Caki2 (cell line): ENCODE measurements at regions not wholly inside any gene's neighbourhood (a gene's known extent, or its start where the extent isn't known, plus 50 kb on each side); places are given as distances from the start of the nearest gene placed in this dataset.
A peak's percentile ranks its signal among the peaks of the same experiment; 100 is the strongest.

Experiments used
- DNase-seq: peaks from one replicate; pipeline ENCODE4 v3.0.0-alpha.2; 2015; ENCODE audit warnings: low read depth
- in situ Hi-C: cut with HindIII; loops from 2 replicates; pipeline ENCODE4 v1.10.0; 2016; ENCODE audit warnings: low sequenced_read_pairs, low pct_unique_long_range_greater_than_20kb, mixed read lengths

GRCh38 chr1:219385787-219386427, 212.2 kb downstream of the LYPLAL1 start:
- in situ Hi-C loops, result no loop called here
- DNase-seq, result peak; percentile 45

DNA sequence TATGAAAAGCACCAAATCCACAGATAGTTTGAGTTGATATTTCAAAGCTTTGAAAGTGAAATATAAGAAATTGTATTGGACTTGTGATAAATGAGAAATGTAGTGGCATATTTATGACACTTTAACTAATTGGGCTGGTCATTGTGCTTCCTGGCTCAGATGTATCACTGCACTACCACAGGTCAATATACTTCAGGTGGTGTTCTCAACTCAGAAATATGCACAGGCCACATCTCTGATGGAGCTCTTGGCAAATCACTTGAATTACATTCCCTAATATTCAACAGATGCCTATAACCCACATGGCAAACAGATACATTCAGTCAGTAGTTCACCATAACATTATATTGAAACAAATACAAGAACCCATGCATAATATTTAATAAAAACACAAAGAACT, 209.6 kb downstream of the LYPLAL1 start:
- no peak for DNase-seq

DNA sequence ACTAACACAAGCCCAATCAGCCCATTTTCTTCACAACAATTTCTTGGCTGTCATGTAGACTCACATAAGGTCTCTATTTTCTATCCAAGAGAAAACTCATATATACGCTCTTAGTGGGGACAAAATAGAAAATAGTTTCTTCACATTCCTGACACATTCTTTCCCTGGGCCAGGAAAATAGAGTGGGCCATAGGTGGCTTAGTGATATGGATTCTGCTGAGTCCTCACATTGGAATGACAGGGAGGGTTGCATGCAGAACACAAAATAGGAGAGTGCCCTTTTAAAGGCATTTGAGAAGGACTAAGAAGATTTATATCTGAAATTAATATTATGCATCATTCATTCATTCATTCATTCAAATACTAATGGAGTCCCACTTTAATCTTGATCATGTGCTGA, 207.7 kb downstream of the LYPLAL1 start:
- in situ Hi-C loops, result no loop called here
- no peak for DNase-seq

More for the DNA sequence above, 209.6 kb downstream of the LYPLAL1 start:
- in situ Hi-C loops, result no loop called here

DNA sequence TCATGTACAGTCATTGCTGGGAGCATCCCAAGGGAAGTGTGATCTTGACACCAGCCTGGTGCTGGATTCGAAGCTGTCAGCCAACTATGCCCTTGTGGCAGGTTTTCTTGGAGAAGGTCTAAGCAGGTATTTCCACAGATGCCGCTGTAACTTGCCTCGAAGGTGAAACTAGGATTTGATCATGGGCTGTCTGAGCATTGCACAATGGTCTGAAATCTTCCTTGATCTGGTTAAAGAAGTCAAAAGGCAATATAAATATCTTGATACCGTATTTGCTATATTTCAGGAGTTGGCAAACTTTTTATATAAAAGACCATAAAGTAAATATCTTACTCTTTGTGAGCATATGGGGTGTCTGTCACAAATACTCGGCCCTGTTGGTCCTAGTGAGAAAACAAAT, 206.8 kb downstream of the LYPLAL1 start:
- DNase-seq, result no peak
- in situ Hi-C loops, result no loop called here

DNA sequence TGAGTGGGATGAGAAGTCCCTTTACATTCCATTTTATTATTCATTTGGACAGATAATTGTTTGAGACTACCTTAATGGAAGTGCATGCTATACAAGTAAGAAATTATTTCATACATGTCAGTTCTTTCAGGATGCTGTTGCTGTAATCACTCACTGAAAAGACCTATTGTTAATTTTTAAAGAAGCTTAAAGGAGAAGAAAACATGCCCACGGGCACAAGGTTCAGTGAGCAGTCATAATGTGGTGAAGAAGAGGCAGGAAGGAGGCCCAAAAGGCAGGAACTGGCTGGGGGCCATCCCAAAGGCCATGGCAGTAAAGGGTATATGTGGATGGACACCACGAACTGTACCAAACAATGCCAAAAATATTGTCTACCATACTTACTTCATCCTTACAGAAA, 206.0 kb downstream of the LYPLAL1 start:
- in situ Hi-C loops, result no loop called here
- no peak for DNase-seq

DNA sequence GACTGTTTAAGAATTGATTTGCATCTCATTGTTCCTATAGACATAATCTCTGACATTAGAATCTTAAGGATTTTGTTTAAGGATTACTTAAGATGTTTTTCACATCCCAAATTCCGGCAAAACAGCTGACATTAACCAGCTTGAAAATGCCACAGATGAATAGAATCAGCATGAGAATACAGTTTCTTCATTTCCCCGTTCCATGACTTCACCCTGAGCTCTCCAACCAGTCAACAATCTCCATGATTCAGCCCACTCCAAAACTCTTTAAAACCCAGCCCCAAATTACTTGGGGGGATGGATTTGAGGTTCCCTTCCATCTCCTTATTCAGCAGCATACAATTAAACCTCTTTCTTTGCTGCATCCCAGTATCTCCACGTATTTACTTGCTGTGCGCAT, 201.0 kb downstream of the LYPLAL1 start:
- in situ Hi-C loops, result no loop called here
- no peak for DNase-seq

DNA sequence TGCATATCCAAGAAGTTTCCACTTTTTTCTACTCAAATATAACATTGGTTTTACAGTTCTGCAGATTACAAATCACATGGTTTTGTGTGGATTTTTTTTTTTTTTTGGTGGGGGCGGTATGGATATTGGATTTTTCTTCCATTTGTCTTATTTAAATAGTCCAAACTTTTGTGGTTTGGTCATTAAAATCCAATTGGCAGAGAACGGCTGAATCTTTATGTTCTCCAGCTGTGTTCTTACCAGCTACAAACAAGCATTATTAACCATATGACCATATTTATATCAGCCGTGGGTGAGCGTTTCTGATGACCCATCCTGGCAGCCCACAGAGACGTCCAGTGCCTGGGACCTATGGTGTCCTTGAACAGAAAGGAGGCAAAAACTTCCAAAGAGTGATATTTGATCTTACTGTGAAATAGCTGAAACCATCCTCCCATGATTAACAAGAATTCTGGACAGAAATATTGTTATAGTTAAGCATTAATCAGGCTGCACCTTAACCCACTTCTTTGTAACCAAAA, 200.4 kb downstream of the LYPLAL1 start:
- no peak for DNase-seq
- in situ Hi-C loops, result no loop called here

- DNase-seq, result no peak
- in situ Hi-C loops, result no loop called here
These were observed 199.9 kb downstream of the LYPLAL1 start for GRCh38 chr1:219373616-219373935.

DNA sequence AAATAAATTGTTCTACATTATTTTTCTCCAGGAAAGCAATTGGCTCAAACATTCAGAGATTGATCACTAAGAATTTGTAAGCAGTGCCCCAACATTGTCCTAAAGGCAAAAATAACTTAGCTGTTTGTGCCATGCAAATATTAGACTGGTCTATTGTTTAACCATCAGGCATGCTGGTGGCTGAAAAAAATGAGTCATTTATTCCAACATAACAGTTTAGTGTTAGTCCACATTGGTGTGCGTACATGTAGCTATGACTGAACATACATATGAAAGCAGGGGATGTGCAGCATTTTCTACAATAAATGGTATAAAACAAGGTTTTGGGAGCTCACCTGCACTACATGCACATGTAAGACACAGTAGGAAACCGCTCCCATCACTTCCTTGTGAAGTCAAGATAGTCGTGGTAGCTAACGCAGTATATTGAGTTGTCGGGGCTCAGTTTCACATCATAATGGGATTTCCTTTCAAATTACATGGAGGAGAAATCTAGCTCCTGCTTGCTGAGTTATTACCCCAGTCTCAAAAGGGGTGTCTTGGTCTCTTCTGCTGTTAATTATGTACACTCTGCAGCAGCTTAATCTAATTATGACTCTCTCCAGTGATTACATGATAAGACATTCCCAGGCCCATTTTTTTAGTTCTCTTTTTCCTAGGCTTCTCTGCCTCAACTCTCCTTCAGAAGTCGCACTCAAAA, 199.4 kb downstream of the LYPLAL1 start:
- no peak for DNase-seq
- in situ Hi-C loops, result no loop called here

GRCh38 chr1:219371471-219371870, 197.8 kb downstream of the LYPLAL1 start:
- DNase-seq, result no peak
- in situ Hi-C loops, result no loop called here

GRCh38 chr1:219367496-219367895, 193.8 kb downstream of the LYPLAL1 start:
- in situ Hi-C loops, result no loop called here
- DNase-seq, result no peak

DNA sequence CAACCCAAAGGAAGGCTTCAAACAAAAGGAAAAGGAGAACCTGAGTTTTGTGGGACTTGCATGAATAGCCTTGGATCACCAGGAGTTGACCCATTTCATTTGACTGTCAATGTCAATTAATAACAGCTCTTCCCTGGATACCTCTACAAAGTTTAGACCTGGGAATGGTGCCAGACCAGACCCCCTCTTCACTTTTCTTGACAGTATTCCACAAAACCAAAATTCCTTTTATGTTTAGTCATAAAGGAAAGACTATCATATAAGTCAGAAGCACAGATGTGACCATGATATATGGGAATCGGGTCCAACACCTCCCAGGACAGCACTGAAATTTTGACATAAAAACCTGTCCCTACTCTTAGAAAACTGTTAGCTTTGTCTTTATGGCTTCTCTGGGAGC, 191.8 kb downstream of the LYPLAL1 start:
- no peak for DNase-seq

DNA sequence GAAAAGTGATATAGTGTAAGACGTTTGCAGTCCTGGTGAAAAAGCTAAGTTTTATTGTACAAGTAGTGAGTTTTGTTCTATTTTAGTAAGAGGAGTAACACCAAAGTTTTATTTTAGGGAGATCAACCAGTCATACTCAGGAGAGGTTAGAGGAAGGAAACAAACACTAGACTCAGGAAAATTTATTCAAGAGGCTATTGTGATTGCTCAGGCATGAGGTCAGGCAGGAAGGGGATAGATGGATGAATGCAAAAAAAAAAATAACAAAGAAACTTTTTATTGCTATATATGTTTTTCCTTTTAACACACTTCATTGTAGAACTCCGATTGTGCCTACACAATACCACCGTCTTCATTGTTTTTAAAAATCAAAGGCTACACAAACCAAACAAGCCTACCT, 189.0 kb downstream of the LYPLAL1 start:
- no peak for DNase-seq
- in situ Hi-C loops, result no loop called here

More for the DNA sequence above, 191.8 kb downstream of the LYPLAL1 start:
- in situ Hi-C loops, result no loop called here

GRCh38 chr1:219359126-219359525, 185.4 kb downstream of the LYPLAL1 start:
- in situ Hi-C loops, result no loop called here
- DNase-seq, result no peak

- in situ Hi-C loops, result no loop called here
- no peak for DNase-seq
These were observed 184.4 kb downstream of the LYPLAL1 start for GRCh38 chr1:219358080-219358479.

- in situ Hi-C loops, result no loop called here
These were observed 181.3 kb downstream of the LYPLAL1 start for GRCh38 chr1:219354962-219355361.

DNA sequence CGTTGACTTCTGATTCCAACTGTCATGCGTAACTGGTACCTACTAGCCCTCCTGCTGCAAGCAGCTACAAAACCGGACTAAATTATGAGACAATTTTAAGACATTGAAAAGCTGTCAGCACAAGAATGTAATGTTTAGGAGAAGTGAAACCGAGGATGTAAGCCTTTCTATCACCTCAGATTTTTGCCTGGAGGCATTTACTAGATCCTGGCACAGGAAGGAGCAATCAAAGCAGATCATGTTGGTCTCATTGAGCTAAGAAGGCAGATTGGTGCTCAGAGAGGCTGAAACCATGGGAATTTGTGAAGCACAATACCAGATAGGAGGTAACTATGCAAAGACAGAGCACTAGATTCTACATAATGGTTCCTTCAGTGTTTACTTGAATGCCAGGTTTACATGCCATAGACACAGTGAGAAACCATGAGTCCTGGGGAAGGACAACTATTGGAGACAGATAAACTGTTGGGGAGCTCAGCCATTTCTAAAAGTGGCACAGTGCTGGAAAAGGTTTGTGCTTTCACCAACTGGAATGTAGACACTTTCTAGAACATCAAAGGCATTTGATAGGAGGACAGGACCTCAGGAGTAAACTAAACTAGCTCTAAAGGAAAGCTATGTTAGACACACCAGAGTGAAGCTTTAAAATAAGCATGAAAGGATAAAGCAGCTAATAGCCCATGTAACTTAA, 179.4 kb downstream of the LYPLAL1 start:
- in situ Hi-C loops, result no loop called here
- DNase-seq, result no peak

More at GRCh38 chr1:219354962-219355361, 181.3 kb downstream of the LYPLAL1 start:
- no peak for DNase-seq

- in situ Hi-C loops, result no loop called here
- no peak for DNase-seq
These were observed 176.7 kb downstream of the LYPLAL1 start for GRCh38 chr1:219350172-219350931.

DNA sequence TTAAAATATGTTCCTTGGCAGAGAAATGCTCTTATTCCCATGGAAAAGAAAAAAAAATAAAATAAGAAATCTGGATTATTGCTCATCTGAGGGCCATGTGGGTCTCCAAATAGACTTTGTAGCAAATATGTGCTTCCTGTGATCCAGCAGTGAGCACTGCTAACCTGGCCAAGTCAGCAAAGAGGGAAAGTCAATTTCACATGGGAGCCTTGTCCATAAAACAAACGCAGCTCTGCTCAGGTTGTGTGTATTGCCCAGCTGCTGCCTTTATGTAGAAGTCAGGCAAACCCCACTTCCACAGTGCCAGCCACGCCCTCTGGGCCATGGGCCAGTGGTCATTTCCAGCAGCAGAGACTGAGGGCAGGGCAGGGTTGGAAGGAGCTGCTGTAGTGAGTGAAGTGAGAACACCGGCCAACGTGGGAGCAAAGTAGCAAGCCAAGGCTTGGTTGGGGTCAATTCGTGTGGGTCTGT, 174.3 kb downstream of the LYPLAL1 start:
- no peak for DNase-seq
- in situ Hi-C loops, result no loop called here
